T-helper 2 cell (primary cell): ENCODE measurements at regions not wholly inside any gene's neighbourhood (a gene's known extent, or its start where the extent isn't known, plus 50 kb on each side); places are given as distances from the start of the nearest gene placed in this dataset.

ENCODE experiments used
- DNase-seq, 5 experiments: peaks; one replicate each; pipeline versions ENCODE4 v3.0.0 to v3.0.0-alpha.2; 2012 to 2022

- no peak for DNase-seq
These were observed 309.1 kb downstream of the PSAT1 start for GRCh38 chr9:78606001-78606379.

- DNase-seq, result no peak
These were observed 310.9 kb downstream of the PSAT1 start for GRCh38 chr9:78607853-78608252.

GRCh38 chr9:78609450-78609849 is 312.5 kb downstream of the PSAT1 start:
- DNase-seq, result no peak

DNA sequence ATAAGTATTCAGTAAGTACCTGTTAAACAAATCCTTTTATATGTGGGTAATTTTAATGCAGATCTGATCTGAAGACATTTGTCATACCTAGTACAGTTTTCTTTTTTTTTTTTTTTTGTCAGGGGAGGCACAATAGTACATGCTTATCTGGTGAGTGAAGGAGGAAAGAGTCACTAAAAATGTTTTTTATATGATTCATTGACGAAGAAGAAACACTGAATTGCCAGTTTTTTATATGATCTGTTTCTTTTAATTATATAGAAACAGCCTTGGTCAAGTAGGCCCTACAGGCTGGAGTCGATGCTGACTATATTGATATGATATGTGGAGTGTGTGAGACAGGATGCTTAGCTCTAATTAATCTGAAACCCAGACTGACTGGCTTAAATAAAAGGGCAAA is 315.2 kb downstream of the PSAT1 start:
- DNase-seq, result no peak

DNA sequence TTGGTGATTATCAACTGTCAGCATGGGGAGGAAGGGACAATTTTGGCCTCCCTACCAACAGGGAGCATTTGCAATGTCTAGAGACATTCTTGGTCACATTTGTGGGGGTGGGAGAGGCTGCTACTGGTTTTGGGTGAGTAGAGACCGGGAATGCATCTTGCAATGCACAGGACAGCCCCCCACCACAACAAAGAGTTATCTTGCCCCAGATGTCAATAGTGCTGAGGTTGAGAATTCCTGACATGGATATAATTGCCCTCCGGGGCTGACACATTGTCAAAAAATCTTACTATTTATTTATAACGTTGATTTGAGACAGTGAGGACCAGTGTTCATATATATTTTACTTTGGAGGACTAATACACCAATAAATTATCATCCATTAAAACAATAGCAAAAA is 316.1 kb downstream of the PSAT1 start:
- DNase-seq, result no peak

DNA sequence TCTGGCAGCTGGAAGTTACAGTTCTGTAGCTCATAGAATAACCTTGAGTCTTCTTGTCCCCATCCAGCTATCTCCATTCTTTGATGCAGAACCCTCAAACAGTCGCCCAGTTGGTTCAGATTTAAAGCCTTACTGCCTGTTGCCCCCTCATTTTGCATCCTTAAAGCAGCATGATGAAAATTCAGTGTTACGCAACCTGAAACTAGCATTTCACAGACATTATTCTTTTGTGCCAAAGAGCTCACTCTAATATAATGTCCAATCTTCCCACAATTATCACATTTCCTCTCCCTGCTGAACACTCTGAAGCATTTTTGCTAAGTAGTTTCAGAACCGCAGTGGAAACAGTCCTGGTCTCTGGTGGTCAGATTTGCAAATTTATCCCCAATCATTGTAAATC is 318.0 kb downstream of the PSAT1 start:
- DNase-seq, result no peak

- no peak for DNase-seq
These were observed 318.4 kb downstream of the PSAT1 start for GRCh38 chr9:78615372-78615771.

- DNase-seq, result no peak
These were observed 321.8 kb downstream of the PSAT1 start for GRCh38 chr9:78618735-78619134.

DNA sequence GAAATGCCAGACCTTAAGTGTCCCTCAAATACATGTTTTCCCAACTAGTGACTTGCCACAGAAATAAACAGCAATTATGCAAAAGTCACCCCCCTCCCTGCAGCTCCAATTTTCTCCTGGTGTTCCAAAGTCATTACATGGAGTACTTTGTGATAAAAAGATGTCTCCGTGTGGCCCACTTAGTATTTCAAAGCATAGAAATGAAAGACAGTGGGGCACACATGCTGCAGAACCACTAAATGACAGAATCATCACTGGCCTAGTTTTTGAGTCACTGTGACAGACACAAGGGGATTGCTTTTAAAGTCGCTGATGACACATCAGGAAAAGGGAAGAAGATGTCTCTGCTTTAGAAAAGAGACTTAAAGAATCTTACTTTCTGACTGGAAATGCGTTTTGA is 323.4 kb downstream of the PSAT1 start:
- no peak for DNase-seq

DNA sequence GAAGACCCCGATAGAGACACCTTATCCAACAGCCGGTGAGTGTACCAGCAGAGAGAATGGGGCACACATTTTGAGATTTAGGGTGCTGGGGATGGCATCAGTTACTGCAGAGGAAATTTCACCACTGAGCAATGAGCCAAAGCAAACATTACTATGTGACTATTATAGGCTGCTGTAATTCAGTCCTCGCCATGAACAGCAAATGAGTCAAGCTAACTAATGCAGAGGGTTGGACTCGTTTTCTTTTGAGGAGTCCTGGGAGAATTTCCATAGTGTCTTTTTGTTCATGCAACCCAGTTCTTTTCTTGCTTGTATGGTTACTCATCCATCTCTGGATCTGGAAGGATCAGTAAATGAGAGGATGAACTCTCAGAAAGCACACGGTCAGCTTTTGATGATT is 323.8 kb downstream of the PSAT1 start:
- no peak for DNase-seq

DNA sequence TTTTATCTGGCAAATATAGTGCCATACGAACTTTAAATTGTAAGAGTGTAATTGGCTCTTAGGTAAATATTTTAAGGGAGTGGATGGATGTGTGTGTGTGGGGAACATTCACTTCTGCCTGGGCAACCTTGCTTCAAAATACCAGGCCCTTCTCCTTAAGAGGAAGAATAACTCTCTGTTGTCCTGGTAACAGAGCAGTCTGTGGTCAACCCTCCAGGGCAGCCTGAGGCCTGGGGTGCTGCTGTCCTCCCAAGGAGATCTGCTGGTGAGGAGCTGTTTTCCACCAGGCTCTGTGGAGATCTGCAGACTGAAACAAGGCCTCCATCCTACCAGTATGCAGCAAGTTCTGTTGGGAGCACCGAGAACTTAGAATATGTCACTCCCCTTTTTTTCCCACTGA is 325.2 kb downstream of the PSAT1 start:
- DNase-seq, result no peak

GRCh38 chr9:78626971-78627370 is 330.0 kb downstream of the PSAT1 start:
- no peak for DNase-seq

DNA sequence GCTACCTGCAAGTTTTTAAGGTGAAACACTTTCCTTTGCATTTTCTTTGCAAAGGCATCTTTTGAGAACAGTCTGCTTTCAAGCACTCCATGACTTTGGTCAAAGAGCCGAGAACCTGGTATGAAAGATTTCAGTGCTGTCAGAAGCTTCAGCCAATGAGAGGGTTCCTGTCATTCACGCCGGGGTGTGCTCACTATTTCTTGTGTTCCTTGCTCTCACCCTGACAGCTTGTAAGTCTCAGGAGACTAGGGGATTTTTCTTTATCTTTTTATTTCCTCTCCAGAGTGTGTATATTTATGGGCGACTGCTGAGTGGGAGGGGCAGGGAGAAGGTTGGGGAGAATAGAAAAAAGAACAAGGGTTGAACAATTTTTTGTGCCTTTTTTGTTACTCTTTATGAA is 334.0 kb downstream of the PSAT1 start:
- no peak for DNase-seq

DNA sequence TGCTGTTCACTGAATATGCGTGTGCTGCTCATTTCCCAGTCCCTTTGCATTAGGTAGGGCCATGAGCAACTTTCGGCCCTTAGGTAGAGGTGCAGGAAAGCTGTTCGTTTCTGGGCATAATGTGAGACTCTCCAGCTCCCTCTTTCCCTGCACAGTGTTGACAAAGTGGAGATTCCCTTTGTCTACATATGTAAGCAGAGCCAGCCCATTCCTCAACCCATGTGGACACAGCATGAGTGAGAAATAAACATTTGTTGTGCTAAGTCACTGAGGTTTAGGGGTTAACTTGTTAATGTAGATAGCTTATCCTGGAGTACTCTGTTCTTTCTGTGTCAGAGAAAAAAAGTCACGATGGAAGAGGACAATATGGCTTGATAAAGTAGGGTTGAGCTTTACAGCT is 343.8 kb downstream of the PSAT1 start:
- no peak for DNase-seq

- DNase-seq, result no peak
These were observed 347.4 kb downstream of the PSAT1 start for GRCh38 chr9:78644359-78644758.

DNA sequence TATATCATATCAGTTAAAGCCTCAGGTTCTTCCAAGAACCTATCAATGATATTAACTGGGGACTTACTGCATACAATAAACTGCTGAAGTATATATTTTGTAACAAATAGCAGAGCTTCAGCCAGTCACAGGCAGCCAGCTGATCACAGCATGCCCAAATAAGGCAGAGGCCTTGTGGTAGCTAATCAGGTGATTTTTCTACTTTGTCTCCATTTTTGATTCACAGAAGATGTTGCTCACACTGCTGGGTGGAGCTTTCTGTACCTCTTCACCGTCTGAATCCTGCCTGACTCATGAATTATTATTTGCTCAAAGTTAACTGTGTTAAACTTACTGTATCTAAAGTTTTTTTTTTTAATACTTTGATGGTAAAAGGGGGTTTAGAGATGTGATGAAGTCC is 357.4 kb downstream of the PSAT1 start:
- DNase-seq, result no peak

DNA sequence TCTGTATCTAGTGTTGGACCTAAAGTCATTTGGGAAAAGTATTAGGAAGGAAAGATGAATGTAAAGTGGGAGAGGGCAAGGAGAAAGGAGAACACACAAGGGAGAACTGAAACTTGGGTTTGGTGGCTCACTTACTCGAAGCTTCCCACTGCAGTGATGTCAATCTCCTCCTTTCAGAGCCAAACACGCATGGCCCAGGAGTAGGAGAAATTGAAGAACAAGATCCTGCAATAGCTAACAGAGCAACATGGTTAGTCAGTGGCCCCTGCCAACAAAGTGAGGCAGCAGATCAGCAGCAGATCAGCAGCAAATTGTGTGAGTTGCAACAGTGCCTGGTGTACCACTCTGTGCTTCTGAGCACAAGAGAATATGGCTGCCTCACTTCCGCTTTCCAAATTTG is 366.4 kb downstream of the PSAT1 start:
- no peak for DNase-seq

- no peak for DNase-seq
These were observed 367.4 kb downstream of the PSAT1 start for GRCh38 chr9:78664370-78664769.

- DNase-seq, result no peak
These were observed 370.0 kb downstream of the PSAT1 start for GRCh38 chr9:78666818-78667414.

GRCh38 chr9:78668148-78668832 is 371.4 kb downstream of the PSAT1 start:
- no peak for DNase-seq

GRCh38 chr9:78669591-78669990 is 372.7 kb downstream of the PSAT1 start:
- DNase-seq, result no peak

GRCh38 chr9:78671785-78672184 is 374.9 kb downstream of the PSAT1 start:
- DNase-seq, result no peak

DNA sequence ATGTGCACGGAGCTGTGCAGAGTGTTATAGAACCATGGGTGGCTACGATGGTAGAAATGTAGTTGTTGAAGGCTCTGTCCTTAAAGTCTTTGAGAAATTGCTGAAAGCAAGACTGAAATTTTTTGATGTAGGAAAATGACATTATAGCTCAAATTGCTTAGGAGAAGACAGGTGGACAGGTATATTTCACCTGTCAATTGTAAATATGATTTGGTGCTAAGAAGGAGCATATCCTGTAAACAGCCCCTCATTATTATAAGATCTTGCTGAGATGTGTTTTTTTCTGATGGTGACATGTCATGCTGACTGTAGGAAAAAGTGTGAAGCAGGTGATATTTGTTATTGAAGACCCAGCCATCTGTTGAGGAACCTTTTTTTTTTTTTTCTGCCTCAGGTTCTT is 377.9 kb downstream of the PSAT1 start:
- no peak for DNase-seq

GRCh38 chr9:78676009-78676408 is 379.1 kb downstream of the PSAT1 start:
- no peak for DNase-seq

GRCh38 chr9:78676623-78677022 is 379.7 kb downstream of the PSAT1 start:
- DNase-seq, result no peak
